ENCODE measurements at regions not wholly inside any gene's neighbourhood (a gene's known extent, or its start where the extent isn't known, plus 50 kb on each side); places are given as distances from the start of the nearest gene placed in this dataset.

GRCh38 chr5:6041977-6042550, 336.3 kb downstream of the MED10 start:
- TF ChIP-seq, protein P1, sequence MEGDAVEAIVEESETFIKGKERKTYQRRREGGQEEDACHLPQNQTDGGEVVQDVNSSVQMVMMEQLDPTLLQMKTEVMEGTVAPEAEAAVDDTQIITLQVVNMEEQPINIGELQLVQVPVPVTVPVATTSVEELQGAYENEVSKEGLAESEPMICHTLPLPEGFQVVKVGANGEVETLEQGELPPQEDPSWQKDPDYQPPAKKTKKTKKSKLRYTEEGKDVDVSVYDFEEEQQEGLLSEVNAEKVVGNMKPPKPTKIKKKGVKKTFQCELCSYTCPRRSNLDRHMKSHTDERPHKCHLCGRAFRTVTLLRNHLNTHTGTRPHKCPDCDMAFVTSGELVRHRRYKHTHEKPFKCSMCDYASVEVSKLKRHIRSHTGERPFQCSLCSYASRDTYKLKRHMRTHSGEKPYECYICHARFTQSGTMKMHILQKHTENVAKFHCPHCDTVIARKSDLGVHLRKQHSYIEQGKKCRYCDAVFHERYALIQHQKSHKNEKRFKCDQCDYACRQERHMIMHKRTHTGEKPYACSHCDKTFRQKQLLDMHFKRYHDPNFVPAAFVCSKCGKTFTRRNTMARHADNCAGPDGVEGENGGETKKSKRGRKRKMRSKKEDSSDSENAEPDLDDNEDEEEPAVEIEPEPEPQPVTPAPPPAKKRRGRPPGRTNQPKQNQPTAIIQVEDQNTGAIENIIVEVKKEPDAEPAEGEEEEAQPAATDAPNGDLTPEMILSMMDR (IDR thresholded peaks at IDR 0.05) = no peak
- TF ChIP-seq POLR2A (IDR thresholded peaks at IDR 0.05) = no peak
